ENCODE measurements at regions not wholly inside any gene's neighbourhood (a gene's known extent, or its start where the extent isn't known, plus 50 kb on each side); places are given as distances from the start of the nearest gene placed in this dataset.

DNA sequence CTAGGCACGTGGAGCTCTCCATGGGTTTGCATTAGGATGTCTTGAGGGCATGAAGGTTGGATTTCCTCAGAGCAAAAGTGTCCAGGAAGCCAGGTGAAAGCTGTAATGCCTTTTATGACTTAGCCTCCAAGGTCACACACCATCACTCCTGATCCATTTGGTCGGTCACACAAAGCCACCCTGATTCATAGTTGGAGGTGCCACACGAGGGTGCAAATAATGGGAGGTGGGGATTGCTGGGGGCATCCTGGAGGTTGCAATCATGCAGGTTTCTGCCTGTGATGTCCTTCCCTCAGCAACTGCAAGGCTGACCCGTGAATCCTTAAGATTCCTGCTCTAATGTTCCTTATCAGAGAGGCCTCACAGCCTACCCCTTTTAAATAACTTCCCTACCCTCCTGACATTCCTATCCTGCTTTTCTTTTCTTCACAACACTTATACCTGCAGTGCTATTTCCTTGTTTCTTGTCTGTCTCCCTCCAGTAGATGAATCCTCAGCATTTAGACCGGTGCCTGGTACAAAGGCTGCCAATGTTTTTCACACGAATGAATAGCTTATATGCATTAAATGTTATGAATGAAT is 97.1 kb downstream of the LIPG start:
- no peaks in the 10 kb centered on the region for H3K36me3 ChIP-seq (ENCODE audit: insufficient read depth)
- no peak overlapping the region for H3K4me2 ChIP-seq
- no peak overlapping the region for H3K4me3 ChIP-seq
- Mint-ChIP-seq H3K4me1 (peaks cover 23% of the 10 kb centered on the region), H3K36me3 (ENCODE audit: low read depth) (no peaks in the 10 kb centered on the region), H3K4me3 (no peak overlapping the region), H3K9me3 (no peaks in the 10 kb centered on the region; the same call in 2 of the 3 replicates), H3K27ac (no peak overlapping the region), H3K27me3 (ENCODE audit: insufficient read depth, low read depth, poor library complexity) (peaks cover 6% of the 10 kb centered on the region)
- H3K27ac ChIP-seq (ENCODE audit: low read depth) = no peak overlapping the region
- H4K20me1 ChIP-seq (replicated peaks; ENCODE audit: insufficient read depth) = no peaks in the 10 kb centered on the region
- no peaks in the 10 kb centered on the region for H3F3A ChIP-seq (replicated peaks; ENCODE audit: low read depth)
- ATAC-seq (peak; percentile 34), DNase-seq (ENCODE audit: low spot score) (peak; percentile 50)
- no peaks in the 10 kb centered on the region for H3K27me3 ChIP-seq (ENCODE audit: insufficient read depth)
- peaks cover 13% of the 10 kb centered on the region; the same call in 1 of the 2 replicates for H3K9me2 ChIP-seq (ENCODE audit: insufficient read depth)
- H2AFZ ChIP-seq = no peak overlapping the region
- TF ChIP-seq, protein P1, sequence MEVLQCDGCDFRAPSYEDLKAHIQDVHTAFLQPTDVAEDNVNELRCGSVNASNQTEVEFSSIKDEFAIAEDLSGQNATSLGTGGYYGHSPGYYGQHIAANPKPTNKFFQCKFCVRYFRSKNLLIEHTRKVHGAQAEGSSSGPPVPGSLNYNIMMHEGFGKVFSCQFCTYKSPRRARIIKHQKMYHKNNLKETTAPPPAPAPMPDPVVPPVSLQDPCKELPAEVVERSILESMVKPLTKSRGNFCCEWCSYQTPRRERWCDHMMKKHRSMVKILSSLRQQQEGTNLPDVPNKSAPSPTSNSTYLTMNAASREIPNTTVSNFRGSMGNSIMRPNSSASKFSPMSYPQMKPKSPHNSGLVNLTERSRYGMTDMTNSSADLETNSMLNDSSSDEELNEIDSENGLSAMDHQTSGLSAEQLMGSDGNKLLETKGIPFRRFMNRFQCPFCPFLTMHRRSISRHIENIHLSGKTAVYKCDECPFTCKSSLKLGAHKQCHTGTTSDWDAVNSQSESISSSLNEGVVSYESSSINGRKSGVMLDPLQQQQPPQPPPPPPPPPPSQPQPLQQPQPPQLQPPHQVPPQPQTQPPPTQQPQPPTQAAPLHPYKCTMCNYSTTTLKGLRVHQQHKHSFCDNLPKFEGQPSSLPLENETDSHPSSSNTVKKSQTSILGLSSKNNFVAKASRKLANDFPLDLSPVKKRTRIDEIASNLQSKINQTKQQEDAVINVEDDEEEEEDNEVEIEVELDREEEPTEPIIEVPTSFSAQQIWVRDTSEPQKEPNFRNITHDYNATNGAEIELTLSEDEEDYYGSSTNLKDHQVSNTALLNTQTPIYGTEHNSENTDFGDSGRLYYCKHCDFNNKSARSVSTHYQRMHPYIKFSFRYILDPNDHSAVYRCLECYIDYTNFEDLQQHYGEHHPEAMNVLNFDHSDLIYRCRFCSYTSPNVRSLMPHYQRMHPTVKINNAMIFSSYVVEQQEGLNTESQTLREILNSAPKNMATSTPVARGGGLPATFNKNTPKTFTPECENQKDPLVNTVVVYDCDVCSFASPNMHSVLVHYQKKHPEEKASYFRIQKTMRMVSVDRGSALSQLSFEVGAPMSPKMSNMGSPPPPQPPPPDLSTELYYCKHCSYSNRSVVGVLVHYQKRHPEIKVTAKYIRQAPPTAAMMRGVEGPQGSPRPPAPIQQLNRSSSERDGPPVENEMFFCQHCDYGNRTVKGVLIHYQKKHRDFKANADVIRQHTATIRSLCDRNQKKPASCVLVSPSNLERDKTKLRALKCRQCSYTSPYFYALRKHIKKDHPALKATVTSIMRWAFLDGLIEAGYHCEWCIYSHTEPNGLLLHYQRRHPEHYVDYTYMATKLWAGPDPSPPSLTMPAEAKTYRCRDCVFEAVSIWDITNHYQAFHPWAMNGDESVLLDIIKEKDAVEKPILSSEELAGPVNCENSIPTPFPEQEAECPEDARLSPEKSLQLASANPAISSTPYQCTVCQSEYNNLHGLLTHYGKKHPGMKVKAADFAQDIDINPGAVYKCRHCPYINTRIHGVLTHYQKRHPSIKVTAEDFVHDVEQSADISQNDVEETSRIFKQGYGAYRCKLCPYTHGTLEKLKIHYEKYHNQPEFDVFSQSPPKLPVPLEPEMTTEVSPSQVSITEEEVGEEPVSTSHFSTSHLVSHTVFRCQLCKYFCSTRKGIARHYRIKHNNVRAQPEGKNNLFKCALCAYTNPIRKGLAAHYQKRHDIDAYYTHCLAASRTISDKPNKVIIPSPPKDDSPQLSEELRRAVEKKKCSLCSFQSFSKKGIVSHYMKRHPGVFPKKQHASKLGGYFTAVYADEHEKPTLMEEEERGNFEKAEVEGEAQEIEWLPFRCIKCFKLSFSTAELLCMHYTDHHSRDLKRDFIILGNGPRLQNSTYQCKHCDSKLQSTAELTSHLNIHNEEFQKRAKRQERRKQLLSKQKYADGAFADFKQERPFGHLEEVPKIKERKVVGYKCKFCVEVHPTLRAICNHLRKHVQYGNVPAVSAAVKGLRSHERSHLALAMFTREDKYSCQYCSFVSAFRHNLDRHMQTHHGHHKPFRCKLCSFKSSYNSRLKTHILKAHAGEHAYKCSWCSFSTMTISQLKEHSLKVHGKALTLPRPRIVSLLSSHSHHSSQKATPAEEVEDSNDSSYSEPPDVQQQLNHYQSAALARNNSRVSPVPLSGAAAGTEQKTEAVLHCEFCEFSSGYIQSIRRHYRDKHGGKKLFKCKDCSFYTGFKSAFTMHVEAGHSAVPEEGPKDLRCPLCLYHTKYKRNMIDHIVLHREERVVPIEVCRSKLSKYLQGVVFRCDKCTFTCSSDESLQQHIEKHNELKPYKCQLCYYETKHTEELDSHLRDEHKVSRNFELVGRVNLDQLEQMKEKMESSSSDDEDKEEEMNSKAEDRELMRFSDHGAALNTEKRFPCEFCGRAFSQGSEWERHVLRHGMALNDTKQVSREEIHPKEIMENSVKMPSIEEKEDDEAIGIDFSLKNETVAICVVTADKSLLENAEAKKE (CRISPR knock-in tag; IDR thresholded peaks at IDR 0.05) = no peak
- TF ChIP-seq CREB1 (CRISPR knock-in tag; IDR thresholded peaks at IDR 0.05; ENCODE audit: low read depth) = no peak
- H3K4me1 ChIP-seq (ENCODE audit: insufficient read depth) = 0 out of 2 replicates have a peak, but pooled peaks cover 4% of the 10 kb centered on the region
- no peaks in the 10 kb centered on the region for H3K79me2 ChIP-seq (replicated peaks; ENCODE audit: insufficient read depth)

DNA sequence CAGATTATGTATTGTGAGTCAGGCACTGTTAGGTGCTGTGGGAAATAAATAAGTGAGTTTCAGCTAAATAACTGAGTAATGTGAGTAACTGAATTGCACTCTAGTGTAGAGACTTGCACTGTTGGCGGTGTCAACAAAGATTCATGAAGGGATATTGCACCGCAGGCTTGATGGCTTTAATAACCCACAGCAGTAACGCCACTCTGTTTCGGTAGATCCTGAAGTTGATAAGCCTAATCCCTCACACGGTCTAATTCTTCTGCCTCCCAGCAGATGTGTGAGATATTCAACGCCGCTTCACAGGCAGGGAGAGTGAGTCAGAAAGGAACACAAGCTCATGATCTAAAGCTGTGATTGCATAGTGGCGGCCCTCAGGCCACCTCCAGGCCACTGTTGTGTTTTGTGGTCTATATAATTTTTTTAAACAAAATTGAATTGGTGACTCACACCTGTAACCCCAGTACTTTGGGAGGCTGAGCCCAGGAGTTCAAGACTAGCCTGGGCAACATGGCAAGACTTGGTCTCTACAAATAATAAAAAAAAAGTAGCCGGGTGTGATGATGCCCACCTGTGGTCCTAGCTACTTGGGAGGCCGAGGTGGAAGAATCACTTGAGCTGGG is 94.3 kb downstream of the LIPG start:
- no peak for ATAC-seq
- Histone ChIP-seq H3K79me2 (replicated peaks; ENCODE audit: insufficient read depth) (no peaks in the 10 kb centered on the region), H2AFZ (no peak overlapping the region), H3K27ac (ENCODE audit: low read depth) (no peak overlapping the region), H3K27me3 (ENCODE audit: insufficient read depth) (no peaks in the 10 kb centered on the region), H4K20me1 (replicated peaks; ENCODE audit: insufficient read depth) (no peaks in the 10 kb centered on the region), H3K4me2 (no peak overlapping the region), H3K4me3 (no peak overlapping the region), H3K4me1 (ENCODE audit: insufficient read depth) (peaks cover 10% of the 10 kb centered on the region), H3F3A (replicated peaks; ENCODE audit: low read depth) (no peaks in the 10 kb centered on the region), H3K9me2 (ENCODE audit: insufficient read depth) (peaks cover 13% of the 10 kb centered on the region; the same call in 1 of the 2 replicates), H3K36me3 (ENCODE audit: insufficient read depth) (no peaks in the 10 kb centered on the region)
- Mint-ChIP-seq H3K27ac (no peak overlapping the region), H3K4me3 (no peak overlapping the region), H3K27me3 (ENCODE audit: insufficient read depth, low read depth, poor library complexity) (peaks cover 3% of the 10 kb centered on the region), H3K4me1 (peaks cover 29% of the 10 kb centered on the region), H3K36me3 (ENCODE audit: low read depth) (no peaks in the 10 kb centered on the region), H3K9me3 (no peaks in the 10 kb centered on the region; the same call in 2 of the 3 replicates)
- no peak for DNase-seq (ENCODE audit: low spot score)
- TF ChIP-seq ZNF331 (CRISPR knock-in tag; IDR thresholded peaks at IDR 0.05; ENCODE audit: low read depth) (no peak), EZH2 (IDR thresholded peaks at IDR 0.05; ENCODE audit: low read depth, unreplicated experiment) (no peak), ZNF114 (CRISPR knock-in tag; IDR thresholded peaks at IDR 0.05) (no peak), EZH2phosphoT487 (IDR thresholded peaks at IDR 0.05; ENCODE audit: unreplicated experiment) (no peak), POLR2AphosphoS5 (IDR thresholded peaks at IDR 0.05; ENCODE audit: low read depth) (no peak), NANOG (IDR thresholded peaks at IDR 0.05; ENCODE audit: borderline replicate concordance) (no peak), JUNB (IDR thresholded peaks at IDR 0.05; ENCODE audit: unreplicated experiment) (no peak), STAT1 (IDR thresholded peaks at IDR 0.05; ENCODE audit: unreplicated experiment) (no peak), CREB1 (CRISPR knock-in tag; IDR thresholded peaks at IDR 0.05; ENCODE audit: low read depth) (no peak)
- TF ChIP-seq, protein P2, sequence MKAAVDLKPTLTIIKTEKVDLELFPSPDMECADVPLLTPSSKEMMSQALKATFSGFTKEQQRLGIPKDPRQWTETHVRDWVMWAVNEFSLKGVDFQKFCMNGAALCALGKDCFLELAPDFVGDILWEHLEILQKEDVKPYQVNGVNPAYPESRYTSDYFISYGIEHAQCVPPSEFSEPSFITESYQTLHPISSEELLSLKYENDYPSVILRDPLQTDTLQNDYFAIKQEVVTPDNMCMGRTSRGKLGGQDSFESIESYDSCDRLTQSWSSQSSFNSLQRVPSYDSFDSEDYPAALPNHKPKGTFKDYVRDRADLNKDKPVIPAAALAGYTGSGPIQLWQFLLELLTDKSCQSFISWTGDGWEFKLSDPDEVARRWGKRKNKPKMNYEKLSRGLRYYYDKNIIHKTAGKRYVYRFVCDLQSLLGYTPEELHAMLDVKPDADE (IDR thresholded peaks at IDR 0.05) = no peak

All from GM23338 (cell line).